ENCODE measurements at regions not wholly inside any gene's neighbourhood (a gene's known extent, or its start where the extent isn't known, plus 50 kb on each side); places are given as distances from the start of the nearest gene placed in this dataset.

GRCh38 chr1:147079400-147080005 is 92.8 kb downstream of the PRKAB2 start (continued):
- TF ChIP-seq ATF6 (CRISPR knock-in tag; IDR thresholded peaks at IDR 0.05) (no peak), GRHL2 (CRISPR knock-in tag; IDR thresholded peaks at IDR 0.05; ENCODE audit: insufficient replicate concordance, severe bottlenecking) (no peak), ZNF423 (CRISPR knock-in tag; IDR thresholded peaks at IDR 0.05) (no peak), STAT6 (CRISPR knock-in tag; conservative IDR thresholded peaks at IDR 0.05; ENCODE audit: low read depth) (no peak), OVOL2 (CRISPR knock-in tag; IDR thresholded peaks at IDR 0.05; ENCODE audit: borderline replicate concordance) (no peak), E2F4 (CRISPR knock-in tag; IDR thresholded peaks at IDR 0.05; ENCODE audit: borderline replicate concordance, low read depth) (no peak), SOX15 (CRISPR knock-in tag; IDR thresholded peaks at IDR 0.05) (no peak), CBFB (CRISPR knock-in tag; IDR thresholded peaks at IDR 0.05; ENCODE audit: low read depth) (no peak), JAZF1 (CRISPR knock-in tag; IDR thresholded peaks at IDR 0.05) (no peak), TEAD4 (CRISPR knock-in tag; IDR thresholded peaks at IDR 0.05) (no peak), SMAD4 (CRISPR knock-in tag; IDR thresholded peaks at IDR 0.05) (no peak), ZNF138 (CRISPR knock-in tag; conservative IDR thresholded peaks at IDR 0.05) (no peak)
- TF ChIP-seq, protein P1, sequence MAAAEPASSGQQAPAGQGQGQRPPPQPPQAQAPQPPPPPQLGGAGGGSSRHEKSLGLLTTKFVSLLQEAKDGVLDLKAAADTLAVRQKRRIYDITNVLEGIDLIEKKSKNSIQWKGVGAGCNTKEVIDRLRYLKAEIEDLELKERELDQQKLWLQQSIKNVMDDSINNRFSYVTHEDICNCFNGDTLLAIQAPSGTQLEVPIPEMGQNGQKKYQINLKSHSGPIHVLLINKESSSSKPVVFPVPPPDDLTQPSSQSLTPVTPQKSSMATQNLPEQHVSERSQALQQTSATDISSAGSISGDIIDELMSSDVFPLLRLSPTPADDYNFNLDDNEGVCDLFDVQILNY (CRISPR knock-in tag; IDR thresholded peaks at IDR 0.05): no peak

GRCh38 chr1:147078606-147079399 is 93.5 kb downstream of the PRKAB2 start:
- Mint-ChIP-seq H3K27ac (no peak overlapping the region), H3K27me3 (ENCODE audit: low read depth) (peaks cover 100% of the 10 kb centered on the region), H3K4me3 (peak overlapping the region; percentile 66), H3K36me3 (no peaks in the 10 kb centered on the region), H3K9me3 (no peaks in the 10 kb centered on the region), H3K4me1 (peaks cover 35% of the 10 kb centered on the region)
- ChIA-PET CTCF (interaction anchor here (1.0 kb wide), 1 partner anchor 56 kb away, joined by 3 read pairs; no protein-coding TSS in a partner anchor), POLR2A (no interaction called here)
- DNase-seq (ENCODE audit: low spot score): no peak
- ATAC-seq: no peak
- no peak for TF ChIP-seq EMX1 (CRISPR knock-in tag; IDR thresholded peaks at IDR 0.05)
- TF ChIP-seq, protein P2, sequence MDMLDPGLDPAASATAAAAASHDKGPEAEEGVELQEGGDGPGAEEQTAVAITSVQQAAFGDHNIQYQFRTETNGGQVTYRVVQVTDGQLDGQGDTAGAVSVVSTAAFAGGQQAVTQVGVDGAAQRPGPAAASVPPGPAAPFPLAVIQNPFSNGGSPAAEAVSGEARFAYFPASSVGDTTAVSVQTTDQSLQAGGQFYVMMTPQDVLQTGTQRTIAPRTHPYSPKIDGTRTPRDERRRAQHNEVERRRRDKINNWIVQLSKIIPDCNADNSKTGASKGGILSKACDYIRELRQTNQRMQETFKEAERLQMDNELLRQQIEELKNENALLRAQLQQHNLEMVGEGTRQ (CRISPR knock-in tag; IDR thresholded peaks at IDR 0.05): no peak
- no peak for TF ChIP-seq ZNF219 (CRISPR knock-in tag; IDR thresholded peaks at IDR 0.05; ENCODE audit: borderline replicate concordance)
- no peak for TF ChIP-seq NR1H2 (CRISPR knock-in tag; IDR thresholded peaks at IDR 0.05)
- TF ChIP-seq CREM (CRISPR knock-in tag; IDR thresholded peaks at IDR 0.05): no peak
- TF ChIP-seq ZNF263 (CRISPR knock-in tag; IDR thresholded peaks at IDR 0.05; ENCODE audit: low read depth): no peak
- TF ChIP-seq ETV6 (CRISPR knock-in tag; IDR thresholded peaks at IDR 0.05): no peak
- TF ChIP-seq ZBTB21 (CRISPR knock-in tag; IDR thresholded peaks at IDR 0.05; ENCODE audit: borderline replicate concordance): no peak
- no peak for TF ChIP-seq STAT6 (CRISPR knock-in tag; conservative IDR thresholded peaks at IDR 0.05; ENCODE audit: low read depth)
- no peak for TF ChIP-seq ATF6 (CRISPR knock-in tag; IDR thresholded peaks at IDR 0.05)
